ENCODE measurements at regions not wholly inside any gene's neighbourhood (a gene's known extent, or its start where the extent isn't known, plus 50 kb on each side); places are given as distances from the start of the nearest gene placed in this dataset.

GRCh38 chr4:13933191-13933590 lies 305.7 kb upstream of the BOD1L1 start:
- TF ChIP-seq CTCF (IDR thresholded peaks at IDR 0.05) (no peak), EP300 (IDR thresholded peaks at IDR 0.05) (no peak)

All from tibial nerve (tissue), 4 donors.